Dendritic cell treated with granulocyte-macrophage colony-stimulating factor and Interleukin-4, amounts not matched to agents 40 ng/mL and 50 ng/mL, for 4 days (primary cell): ENCODE measurements at regions not wholly inside any gene's neighbourhood (a gene's known extent, or its start where the extent isn't known, plus 50 kb on each side); places are given as distances from the start of the nearest gene placed in this dataset.

Source experiments
- H3K27ac Mint-ChIP-seq: one replicate; pipeline ENCODE4 v1.8.0; 2022; ENCODE audit warnings: mild to moderate bottlenecking, mixed read lengths
- H3K27me3 Mint-ChIP-seq: one replicate; pipeline ENCODE4 v1.8.0; 2022; ENCODE audit warnings: mild to moderate bottlenecking, mixed read lengths
- H3K36me3 Mint-ChIP-seq: one replicate; pipeline ENCODE4 v1.8.0; 2022; ENCODE audit warnings: low read depth, mixed read lengths
- H3K4me1 Mint-ChIP-seq: one replicate; pipeline ENCODE4 v1.8.0; 2022; ENCODE audit warnings: low read depth, mixed read lengths
- H3K4me3 Mint-ChIP-seq: one replicate; pipeline ENCODE4 v1.8.0; 2022; ENCODE audit warnings: mild to moderate bottlenecking, moderate library complexity, mixed read lengths
- H3K9me3 Mint-ChIP-seq: one replicate; pipeline ENCODE4 v1.8.0; 2022; ENCODE audit warnings: mixed read lengths
- intact Hi-C: fragments of 100-400 bp; cut with micrococcal nuclease; formaldehyde crosslinking; loops from one replicate; pipeline ENCODE4 v1.15.0; 2022

DNA sequence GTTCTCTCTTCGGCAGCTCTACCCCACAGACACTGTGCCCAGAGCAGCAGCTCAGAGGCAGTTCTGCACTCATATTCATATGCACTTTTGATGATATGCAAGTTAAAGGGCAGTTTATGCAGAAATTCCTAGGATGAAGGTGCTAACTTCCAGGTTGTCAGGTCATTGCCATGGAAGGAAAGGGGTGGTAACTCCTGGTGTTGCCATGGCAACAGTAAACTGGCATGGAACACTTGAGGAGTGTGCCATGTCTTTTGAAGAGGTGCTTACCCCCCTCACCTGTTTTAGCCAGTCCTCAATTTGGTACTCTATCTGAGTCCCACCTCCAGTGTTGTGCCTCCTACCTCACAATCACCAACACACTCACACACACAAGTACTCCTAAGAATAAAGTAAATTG lies 539.4 kb upstream of the BTBD3 start:
- peaks cover 10% of the 10 kb centered on the region for H3K9me3 Mint-ChIP-seq
- no peaks in the 10 kb centered on the region for H3K36me3 Mint-ChIP-seq
- no peaks in the 10 kb centered on the region for H3K27me3 Mint-ChIP-seq
- intact Hi-C loops, result no loop called here
- no peaks in the 10 kb centered on the region for H3K4me1 Mint-ChIP-seq
- no peak overlapping the region for H3K4me3 Mint-ChIP-seq
- H3K27ac Mint-ChIP-seq, result no peak overlapping the region

GRCh38 chr20:11379257-11380011 lies 538.3 kb upstream of the BTBD3 start:
- intact Hi-C loops, result no loop called here
- no peaks in the 10 kb centered on the region for H3K27me3 Mint-ChIP-seq

GRCh38 chr20:11380283-11380682 lies 537.4 kb upstream of the BTBD3 start:
- H3K27me3 Mint-ChIP-seq, result no peaks in the 10 kb centered on the region
- peaks cover 10% of the 10 kb centered on the region for H3K9me3 Mint-ChIP-seq
- no peaks in the 10 kb centered on the region for H3K36me3 Mint-ChIP-seq
- H3K27ac Mint-ChIP-seq, result no peak overlapping the region
- intact Hi-C loops, result no loop called here
- no peak overlapping the region for H3K4me3 Mint-ChIP-seq
- H3K4me1 Mint-ChIP-seq, result no peaks in the 10 kb centered on the region

More at GRCh38 chr20:11379257-11380011, 538.3 kb upstream of the BTBD3 start:
- Mint-ChIP-seq H3K9me3 (peaks cover 10% of the 10 kb centered on the region), H3K4me3 (no peak overlapping the region), H3K27ac (no peak overlapping the region), H3K36me3 (no peaks in the 10 kb centered on the region), H3K4me1 (no peaks in the 10 kb centered on the region)

GRCh38 chr20:11387189-11387754 lies 530.4 kb upstream of the BTBD3 start:
- no peaks in the 10 kb centered on the region for H3K36me3 Mint-ChIP-seq
- no peaks in the 10 kb centered on the region for H3K27me3 Mint-ChIP-seq
- H3K27ac Mint-ChIP-seq, result no peak overlapping the region
- peaks cover 3% of the 10 kb centered on the region for H3K9me3 Mint-ChIP-seq
- intact Hi-C loops, result no loop called here
- H3K4me3 Mint-ChIP-seq, result no peak overlapping the region
- H3K4me1 Mint-ChIP-seq, result no peaks in the 10 kb centered on the region

- Mint-ChIP-seq H3K27me3 (no peaks in the 10 kb centered on the region), H3K36me3 (no peaks in the 10 kb centered on the region), H3K27ac (no peak overlapping the region), H3K4me1 (no peaks in the 10 kb centered on the region), H3K4me3 (no peak overlapping the region), H3K9me3 (no peaks in the 10 kb centered on the region)
- intact Hi-C loops, result no loop called here
Measured at GRCh38 chr20:11389186-11389585, 528.5 kb upstream of the BTBD3 start.

GRCh38 chr20:11391591-11391990 lies 526.1 kb upstream of the BTBD3 start:
- no peaks in the 10 kb centered on the region for H3K4me1 Mint-ChIP-seq
- no peaks in the 10 kb centered on the region for H3K27me3 Mint-ChIP-seq
- H3K36me3 Mint-ChIP-seq, result no peaks in the 10 kb centered on the region
- H3K4me3 Mint-ChIP-seq, result no peak overlapping the region
- no peaks in the 10 kb centered on the region for H3K9me3 Mint-ChIP-seq
- no peak overlapping the region for H3K27ac Mint-ChIP-seq
- intact Hi-C loops, result no loop called here

- Mint-ChIP-seq H3K9me3 (no peaks in the 10 kb centered on the region), H3K4me3 (no peak overlapping the region), H3K36me3 (no peaks in the 10 kb centered on the region), H3K27me3 (no peaks in the 10 kb centered on the region), H3K4me1 (no peaks in the 10 kb centered on the region), H3K27ac (no peak overlapping the region)
- intact Hi-C loops, result no loop called here
Measured at GRCh38 chr20:11394145-11394833, 523.4 kb upstream of the BTBD3 start.

DNA sequence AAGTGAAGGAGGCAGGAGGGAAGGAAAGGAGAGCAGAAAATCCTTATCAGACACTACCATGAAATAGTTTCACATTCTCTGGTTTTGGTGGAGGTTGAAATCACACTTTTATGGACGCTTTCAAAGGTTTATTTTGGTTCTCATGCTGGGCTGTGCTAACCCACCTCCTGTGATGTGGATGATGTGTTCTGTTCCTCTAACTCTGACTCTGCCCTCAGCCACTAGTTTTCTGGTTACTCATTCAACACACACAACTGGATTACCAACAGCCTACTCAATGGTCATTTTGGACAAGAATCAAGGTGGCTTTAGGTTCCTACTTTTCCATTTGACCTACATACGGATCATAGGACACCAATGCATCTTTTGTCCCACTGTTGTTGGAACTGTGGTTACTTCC lies 522.1 kb upstream of the BTBD3 start:
- H3K4me1 Mint-ChIP-seq, result no peaks in the 10 kb centered on the region
- H3K36me3 Mint-ChIP-seq, result no peaks in the 10 kb centered on the region
- H3K9me3 Mint-ChIP-seq, result no peaks in the 10 kb centered on the region
- intact Hi-C loops, result no loop called here
- no peak overlapping the region for H3K27ac Mint-ChIP-seq
- H3K27me3 Mint-ChIP-seq, result no peaks in the 10 kb centered on the region
- no peak overlapping the region for H3K4me3 Mint-ChIP-seq

DNA sequence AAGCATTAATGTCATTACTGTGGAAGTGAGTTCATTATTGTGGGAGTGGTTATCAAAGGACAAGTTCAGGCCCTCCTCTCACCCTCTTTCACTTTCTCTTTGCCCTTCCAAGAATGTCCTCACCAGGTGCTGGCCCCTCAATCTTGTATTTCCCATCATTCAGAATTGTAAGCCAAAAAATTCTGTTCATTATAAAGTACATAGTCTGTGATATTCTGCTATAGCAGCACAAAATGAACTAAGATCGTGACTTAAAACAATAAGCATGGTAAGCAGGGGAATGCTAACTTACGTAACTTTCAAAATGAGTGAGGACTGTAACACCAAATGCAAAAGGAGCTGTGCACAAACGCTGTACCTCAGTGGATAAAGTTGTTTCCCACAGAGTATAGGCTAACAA lies 515.7 kb upstream of the BTBD3 start:
- no peak overlapping the region for H3K27ac Mint-ChIP-seq

GRCh38 chr20:11403711-11404110 lies 514.0 kb upstream of the BTBD3 start:
- Mint-ChIP-seq H3K36me3 (no peaks in the 10 kb centered on the region), H3K9me3 (no peaks in the 10 kb centered on the region), H3K27me3 (no peaks in the 10 kb centered on the region), H3K4me3 (no peak overlapping the region), H3K27ac (no peak overlapping the region), H3K4me1 (no peaks in the 10 kb centered on the region)
- intact Hi-C loops, result no loop called here

More for the DNA sequence above, 515.7 kb upstream of the BTBD3 start:
- intact Hi-C loops, result no loop called here
- no peaks in the 10 kb centered on the region for H3K27me3 Mint-ChIP-seq
- no peaks in the 10 kb centered on the region for H3K36me3 Mint-ChIP-seq
- no peaks in the 10 kb centered on the region for H3K9me3 Mint-ChIP-seq
- H3K4me3 Mint-ChIP-seq, result no peak overlapping the region
- no peaks in the 10 kb centered on the region for H3K4me1 Mint-ChIP-seq

DNA sequence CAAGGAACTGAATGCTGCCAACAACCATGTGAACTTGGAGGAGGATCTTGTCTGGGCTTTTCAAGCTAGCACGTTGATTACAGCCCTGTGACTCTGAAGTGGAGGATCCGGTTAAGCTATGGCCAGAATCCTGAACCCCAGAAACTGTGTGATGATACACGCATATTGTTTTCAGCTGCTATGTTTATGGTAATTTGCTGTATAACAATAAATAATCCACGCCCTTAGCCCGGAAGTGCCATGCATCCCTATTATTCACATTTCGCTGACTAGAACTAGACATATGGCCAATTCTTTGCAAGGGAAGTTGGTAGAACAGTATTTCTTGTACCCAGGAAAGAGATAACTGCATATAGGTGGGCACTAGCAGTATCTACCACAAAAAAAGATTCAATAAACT lies 510.8 kb upstream of the BTBD3 start:
- H3K9me3 Mint-ChIP-seq, result peaks cover 3% of the 10 kb centered on the region
- intact Hi-C loops, result no loop called here
- no peaks in the 10 kb centered on the region for H3K27me3 Mint-ChIP-seq
- H3K4me3 Mint-ChIP-seq, result no peak overlapping the region
- no peaks in the 10 kb centered on the region for H3K36me3 Mint-ChIP-seq
- no peak overlapping the region for H3K27ac Mint-ChIP-seq
- H3K4me1 Mint-ChIP-seq, result no peaks in the 10 kb centered on the region

- Mint-ChIP-seq H3K27ac (no peak overlapping the region), H3K9me3 (peaks cover 17% of the 10 kb centered on the region), H3K27me3 (no peaks in the 10 kb centered on the region), H3K4me1 (no peaks in the 10 kb centered on the region), H3K4me3 (no peak overlapping the region), H3K36me3 (no peaks in the 10 kb centered on the region)
- intact Hi-C loops, result no loop called here
Measured at GRCh38 chr20:11409561-11409960, 508.1 kb upstream of the BTBD3 start.

DNA sequence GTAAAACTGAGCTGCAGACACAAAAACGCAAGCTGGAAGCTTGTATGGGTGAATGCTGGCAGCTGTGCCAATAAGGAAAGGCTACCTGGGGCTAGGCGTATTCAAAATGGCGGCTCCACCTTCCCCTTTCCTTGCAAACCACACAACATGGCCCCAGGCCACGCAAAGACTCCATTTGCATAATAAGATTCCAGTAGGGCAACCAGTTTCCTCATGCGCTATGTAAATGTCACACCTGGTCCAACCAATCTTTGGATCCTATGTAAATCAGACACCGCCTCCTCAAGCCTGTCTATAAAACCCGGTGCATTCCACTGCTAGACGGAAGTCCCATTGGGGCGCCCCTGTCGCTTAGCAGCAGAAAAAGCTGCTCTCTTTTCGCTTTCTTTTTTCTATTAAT lies 505.9 kb upstream of the BTBD3 start:
- Mint-ChIP-seq H3K36me3 (no peaks in the 10 kb centered on the region), H3K9me3 (peaks cover 17% of the 10 kb centered on the region), H3K27ac (no peak overlapping the region), H3K4me3 (no peak overlapping the region), H3K27me3 (no peaks in the 10 kb centered on the region), H3K4me1 (no peaks in the 10 kb centered on the region)
- intact Hi-C loops, result no loop called here

DNA sequence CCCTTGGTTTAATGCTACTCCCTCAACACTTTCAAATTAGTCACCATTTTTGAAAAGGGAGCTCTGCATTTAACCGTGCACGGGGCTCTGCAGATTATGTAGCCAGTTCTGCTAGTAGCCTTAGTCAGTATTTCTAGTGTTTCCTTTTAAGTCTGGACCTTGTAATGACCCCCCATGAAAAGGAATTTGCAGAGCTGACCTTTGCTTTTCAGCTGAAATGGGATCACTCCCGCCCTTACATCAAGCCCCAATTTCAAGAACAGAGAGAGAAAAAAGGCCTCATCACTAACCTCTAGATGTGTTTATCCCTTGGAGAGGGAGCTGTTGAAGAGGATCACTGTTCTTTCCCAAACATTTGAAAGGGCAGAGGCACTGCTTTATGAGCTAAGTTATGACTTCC lies 490.7 kb upstream of the BTBD3 start:
- intact Hi-C loops, result no loop called here
- H3K36me3 Mint-ChIP-seq, result no peaks in the 10 kb centered on the region
- H3K9me3 Mint-ChIP-seq, result peaks cover 4% of the 10 kb centered on the region
- no peak overlapping the region for H3K4me3 Mint-ChIP-seq
- H3K4me1 Mint-ChIP-seq, result no peaks in the 10 kb centered on the region
- no peak overlapping the region for H3K27ac Mint-ChIP-seq
- H3K27me3 Mint-ChIP-seq, result peaks cover 2% of the 10 kb centered on the region
